HepG2 (cell line): ENCODE measurements at regions not wholly inside any gene's neighbourhood (a gene's known extent, or its start where the extent isn't known, plus 50 kb on each side); places are given as distances from the start of the nearest gene placed in this dataset.

ENCODE experiments used
- ATAC-seq: fragments of 200-7000 bp; cut with Tn5 transposase; 3 replicates; pipeline ENCODE4 v1.9.1; 2020; ENCODE audit warnings: mild to moderate bottlenecking, moderate library complexity
- BruUV-seq: library from RNA; stranded (reverse); fragments of 400-500 nt; replicated peaks from 2 replicates; lab custom pipeline; 2021; lab: Mats Ljungman, UMichigan
- CTCF ChIA-PET: fragments of 300-600 bp; formaldehyde crosslinking; extraction: SDS; loops from one replicate; lab custom pipeline; 2021; ENCODE audit warnings: low total read pairs, inconsistent platforms, low intra/inter-chr PET ratio; lab: Yijun Ruan, JAX
- POLR2A ChIA-PET: fragments of 350-600 bp; sonication (Branson Sonifier 250); formaldehyde crosslinking; loops from one replicate; lab custom pipeline; 2020; ENCODE audit warnings: antibody characterized with exemption, inconsistent platforms; lab: Yijun Ruan, JAX
- DNase-seq: peaks from one replicate; pipeline ENCODE4 v3.0.0-alpha.2; 2015; ENCODE audit warnings: low spot score
- FAIRE-seq: peaks from 3 replicates; lab custom pipeline; 2011; peaks lifted over from hg19 to GRCh38; lab: Jason Lieb, UNC
- H2AFZ ChIP-seq: one replicate; pipeline ENCODE4 v1.6.1; 2011; ENCODE audit warnings: low read length, inconsistent platforms
- H3K27ac ChIP-seq: fragments of 300-600 bp; 3 replicates; pipeline ENCODE4 v1.8.0; 2011; ENCODE audit warnings: mixed run types, mild to moderate bottlenecking, mixed read lengths, low read length, inconsistent platforms; ENCODE audit not compliant: insufficient read depth; ENCODE audit errors: extremely low read length
- H3K27me3 ChIP-seq, 2 experiments: fragments of 200-600 bp in 1 of 2; 2 replicates in 1 of 2; 3 replicates in 1 of 2; pipeline versions ENCODE4 v1.6.0 to v1.8.0; 2011; ENCODE audit warnings: low read length in 2 of 2, mild to moderate bottlenecking in 2 of 2, moderate library complexity in 2 of 2, inconsistent platforms in 1 of 2; ENCODE audit not compliant: insufficient read depth in 2 of 2, control insufficient read depth in 1 of 2
- H3K36me3 ChIP-seq, 2 experiments: fragments of 200-600 bp in 1 of 2; replicated peaks in 1 of 2; 2 replicates in 1 of 2; 3 replicates in 1 of 2; pipeline versions ENCODE4 v1.5.1 to v1.8.0; 2011; ENCODE audit warnings: low read length in 2 of 2, inconsistent platforms in 1 of 2; ENCODE audit not compliant: insufficient read depth in 2 of 2, control insufficient read depth in 1 of 2
- H3K4me1 ChIP-seq: 2 replicates; pipeline ENCODE4 v1.5.1; 2012; ENCODE audit warnings: low read length, inconsistent platforms; ENCODE audit not compliant: insufficient read depth
- H3K4me2 ChIP-seq: 2 replicates; pipeline ENCODE4 v1.6.0; 2011; ENCODE audit warnings: low read depth, low read length, inconsistent platforms
- H3K4me3 ChIP-seq, 3 experiments: fragments of 200-600 bp in 1 of 3; sonication (generic), shearing (Covaris generic) in 1 of 3; replicated peaks in 1 of 3; 2 replicates each; pipeline ENCODE4 v1.5.1; 2011 to 2016; ENCODE audit warnings: low read length in 3 of 3, inconsistent platforms in 2 of 3, low read depth in 2 of 3, mild to moderate bottlenecking in 2 of 3, control low read depth in 1 of 3, mixed read lengths in 1 of 3; ENCODE audit not compliant: insufficient read depth in 1 of 3
- H3K79me2 ChIP-seq: one replicate; pipeline ENCODE4 v1.6.1; 2011; ENCODE audit warnings: low read length, inconsistent platforms; ENCODE audit not compliant: insufficient read depth
- H3K9ac ChIP-seq: 2 replicates; pipeline ENCODE4 v1.6.0; 2011; ENCODE audit warnings: mild to moderate bottlenecking, low read depth, low read length, inconsistent platforms; ENCODE audit not compliant: insufficient read depth
- H3K9me3 ChIP-seq: 2 replicates; pipeline ENCODE4 v1.5.1; 2012; ENCODE audit warnings: mild to moderate bottlenecking, low read length
- H4K20me1 ChIP-seq: 2 replicates; pipeline ENCODE4 v1.6.0; 2011; ENCODE audit warnings: inconsistent platforms, mild to moderate bottlenecking, low read length, moderate library complexity; ENCODE audit not compliant: insufficient read depth
- BRCA1 ChIP-seq: sonication (generic); formaldehyde crosslinking; IDR thresholded peaks from 2 replicates; pipeline ENCODE4 v1.4.0; 2020; ENCODE audit warnings: missing genetic modification reagents
- DRAP1 ChIP-seq: IDR thresholded peaks from 2 replicates; pipeline ENCODE4 v1.6.1; 2016; ENCODE audit warnings: missing genetic modification reagents, missing compliant biosample characterization
- KDM4B ChIP-seq: sonication (generic); formaldehyde crosslinking; IDR thresholded peaks from 2 replicates; pipeline ENCODE4 v1.4.0; 2020; ENCODE audit warnings: missing genetic modification reagents
- NKX3-1 ChIP-seq: sonication (generic); formaldehyde crosslinking; IDR thresholded peaks from 2 replicates; pipeline ENCODE4 v1.5.0; 2020; ENCODE audit warnings: missing genetic modification reagents
- PHF20 ChIP-seq: sonication (generic); formaldehyde crosslinking; IDR thresholded peaks from 2 replicates; pipeline ENCODE4 v1.5.0; 2020; ENCODE audit warnings: mild to moderate bottlenecking, missing genetic modification reagents
- TEAD2 ChIP-seq: sonication (generic); formaldehyde crosslinking; IDR thresholded peaks from 2 replicates; pipeline ENCODE4 v1.9.0; 2021; ENCODE audit warnings: missing genetic modification reagents
- ZBTB42 ChIP-seq: sonication (generic); formaldehyde crosslinking; IDR thresholded peaks from 2 replicates; pipeline ENCODE4 v1.5.0; 2020; ENCODE audit warnings: mild to moderate bottlenecking, missing genetic modification reagents
- ZMYM3 ChIP-seq: sonication (generic); formaldehyde crosslinking; IDR thresholded peaks from 2 replicates; pipeline ENCODE4 v1.5.1; 2020; ENCODE audit warnings: mild to moderate bottlenecking, missing genetic modification reagents
- ZNF232 ChIP-seq: sonication (generic); formaldehyde crosslinking; IDR thresholded peaks from 2 replicates; pipeline ENCODE4 v1.4.0; 2020; ENCODE audit warnings: missing genetic modification reagents, borderline replicate concordance
- ZNF3 ChIP-seq: IDR thresholded peaks from 2 replicates; pipeline ENCODE4 v1.7.0; 2017; ENCODE audit warnings: inconsistent platforms
- ZNF318 ChIP-seq: sonication (generic); formaldehyde crosslinking; IDR thresholded peaks from 2 replicates; pipeline ENCODE4 v1.4.0; 2020; ENCODE audit warnings: mild to moderate bottlenecking, missing genetic modification reagents
- ZNF513 ChIP-seq: sonication (generic); formaldehyde crosslinking; conservative IDR thresholded peaks from 2 replicates; pipeline ENCODE4 v1.5.0; 2020; ENCODE audit warnings: missing genetic modification reagents
- ZNF672 ChIP-seq: sonication (generic); formaldehyde crosslinking; IDR thresholded peaks from 2 replicates; pipeline ENCODE4 v1.8.1; 2022; ENCODE audit warnings: missing genetic modification reagents
- WGBS: methylation state at CpG from one replicate; pipeline ENCODE4 v1.1.6; 2017; ENCODE audit warnings: low lambda C conversion rate; 5-methylcytosine and 5-hydroxymethylcytosine counted together
- in situ Hi-C: cut with HindIII; loops from 2 replicates; pipeline ENCODE4 v1.10.0; 2017; ENCODE audit warnings: low pct_unique_long_range_greater_than_20kb; ENCODE audit not compliant: extremely low pct_ligation_motif_present
- intact Hi-C: fragments of 100-400 bp; cut with micrococcal nuclease; formaldehyde crosslinking; loops from one replicate; pipeline ENCODE4 v1.10.0; 2022; ENCODE audit not compliant: unreplicated experiment

- DNase-seq (no peak), FAIRE-seq (no peak), ATAC-seq (no peak)
- Histone ChIP-seq H4K20me1 (no peaks in the 10 kb centered on the region), H3K36me3 (no peaks in the 10 kb centered on the region), H3K27ac (no peak overlapping the region), H3K79me2 (no peaks in the 10 kb centered on the region), H3K9me3 (peaks cover 32% of the 10 kb centered on the region), H3K9ac (no peak overlapping the region), H3K4me2 (no peak overlapping the region), H2AFZ (no peak overlapping the region), H3K4me1 (no peaks in the 10 kb centered on the region), H3K27me3 (no peaks in the 10 kb centered on the region; a peak in 1 of 5 replicates), H3K4me3 (no peak overlapping the region)
- intact Hi-C loops, result no loop called here
- in situ Hi-C loops, result no loop called here
- CTCF ChIA-PET, result no interaction called here
- 19% methylated on average over 2 of the region's 2 CpGs for WGBS
- no TSS peak for BruUV-seq
- POLR2A ChIA-PET, result no interaction called here
- TF ChIP-seq ZMYM3 (CRISPR knock-in tag), result no peak
- TF ChIP-seq DRAP1 (CRISPR knock-in tag), result no peak
- no peak for TF ChIP-seq ZNF232 (CRISPR knock-in tag)
- TF ChIP-seq ZNF672 (CRISPR knock-in tag), result no peak
- no peak for TF ChIP-seq ZNF513 (CRISPR knock-in tag)
- TF ChIP-seq BRCA1 (CRISPR knock-in tag), result no peak
- TF ChIP-seq ZBTB42 (CRISPR knock-in tag), result no peak
- TF ChIP-seq ZNF318 (CRISPR knock-in tag), result no peak
- no peak for TF ChIP-seq KDM4B (CRISPR knock-in tag)
- no peak for TF ChIP-seq PHF20 (CRISPR knock-in tag)
- TF ChIP-seq TEAD2 (CRISPR knock-in tag), result no peak
- TF ChIP-seq ZNF3 (CRISPR knock-in tag), result no peak
- TF ChIP-seq NKX3-1, result no peak
These were observed 111.4 kb upstream of the CHL1 start for GRCh38 chr3:85180-85579.
